IPS-11a (cell line): ENCODE measurements at regions not wholly inside any gene's neighbourhood (a gene's known extent, or its start where the extent isn't known, plus 50 kb on each side); places are given as distances from the start of the nearest gene placed in this dataset.

Experiments
- H3K4me3 ChIP-seq: one replicate; pipeline ENCODE4 v1.5.1; 2013; ENCODE audit warnings: low read depth, low read length, control low read depth

- H3K4me3 ChIP-seq = no peak overlapping the region
Observed at GRCh38 chr1:87805666-87806378, 477.1 kb downstream of the LMO4 start.

GRCh38 chr1:87806379-87807094 lies 477.9 kb downstream of the LMO4 start:
- no peak overlapping the region for H3K4me3 ChIP-seq

GRCh38 chr1:87810166-87810565 lies 481.5 kb downstream of the LMO4 start:
- H3K4me3 ChIP-seq = no peak overlapping the region

- H3K4me3 ChIP-seq = no peak overlapping the region
Observed at GRCh38 chr1:87812871-87813577, 484.3 kb downstream of the LMO4 start.

- no peak overlapping the region for H3K4me3 ChIP-seq
Observed at GRCh38 chr1:87814573-87814972, 485.9 kb downstream of the LMO4 start.

GRCh38 chr1:87816646-87817045 lies 488.0 kb downstream of the LMO4 start:
- H3K4me3 ChIP-seq = no peak overlapping the region

- no peak overlapping the region for H3K4me3 ChIP-seq
Observed at GRCh38 chr1:87820668-87821334, 492.1 kb downstream of the LMO4 start.

- H3K4me3 ChIP-seq = no peak overlapping the region
Observed at GRCh38 chr1:87821335-87821697, 492.6 kb downstream of the LMO4 start.

GRCh38 chr1:87826681-87827251 lies 498.1 kb downstream of the LMO4 start:
- H3K4me3 ChIP-seq = no peak overlapping the region

GRCh38 chr1:87829360-87829759 lies 500.7 kb downstream of the LMO4 start:
- no peak overlapping the region for H3K4me3 ChIP-seq

GRCh38 chr1:87830432-87830978 lies 501.8 kb downstream of the LMO4 start:
- H3K4me3 ChIP-seq = no peak overlapping the region

GRCh38 chr1:87833166-87833565 lies 504.5 kb downstream of the LMO4 start:
- no peak overlapping the region for H3K4me3 ChIP-seq

- H3K4me3 ChIP-seq = no peak overlapping the region
Observed at GRCh38 chr1:87834151-87834550, 505.5 kb downstream of the LMO4 start.

GRCh38 chr1:87834941-87835340 lies 506.3 kb downstream of the LMO4 start:
- no peak overlapping the region for H3K4me3 ChIP-seq

- no peak overlapping the region for H3K4me3 ChIP-seq
Observed at GRCh38 chr1:87840767-87841166, 512.1 kb downstream of the LMO4 start.

GRCh38 chr1:87841332-87841731 lies 512.7 kb downstream of the LMO4 start:
- H3K4me3 ChIP-seq = no peak overlapping the region

GRCh38 chr1:87842156-87842555 lies 513.5 kb downstream of the LMO4 start:
- no peak overlapping the region for H3K4me3 ChIP-seq

GRCh38 chr1:87844251-87844650 lies 515.6 kb downstream of the LMO4 start:
- H3K4me3 ChIP-seq = no peak overlapping the region

- H3K4me3 ChIP-seq = no peak overlapping the region
Observed at GRCh38 chr1:87851490-87851889, 522.8 kb downstream of the LMO4 start.

- no peak overlapping the region for H3K4me3 ChIP-seq
Observed at GRCh38 chr1:87852410-87853161, 523.9 kb downstream of the LMO4 start.
